ENCODE measurements at regions not wholly inside any gene's neighbourhood (a gene's known extent, or its start where the extent isn't known, plus 50 kb on each side); places are given as distances from the start of the nearest gene placed in this dataset.

GRCh38 chr4:32334759-32335158 is 1614.6 kb downstream of the PCDH7 start:
- ATAC-seq (replicated peaks in 1 of 4) = no peak
- CTCF ChIA-PET = no interaction called here
- H3K4me3 ChIP-seq (ENCODE audit: control insufficient read depth in 1 of 2, extremely low read depth in 1 of 2, low read length in 1 of 2) = no peak overlapping the region
- no peaks in the 10 kb centered on the region for H3K36me3 Mint-ChIP-seq
- H3K4me3 Mint-ChIP-seq = no peak overlapping the region
- H3K27me3 Mint-ChIP-seq = no peaks in the 10 kb centered on the region
- H3K9me3 ChIP-seq = no peaks in the 10 kb centered on the region
- H3K4me1 ChIP-seq (ENCODE audit: control insufficient read depth in 1 of 2, extremely low read depth in 1 of 2, insufficient read depth in 2 of 2, low read length in 2 of 2) = no peaks in the 10 kb centered on the region
- WGBS (ENCODE audit: insufficient coverage) = no CpG with 5 or more reads among the region's 1 CpG
- POLR2A ChIA-PET = no interaction called here
- no peaks in the 10 kb centered on the region for H3K4me1 Mint-ChIP-seq
- H3K27ac ChIP-seq (ENCODE audit: low read length) = no peak overlapping the region
- no peaks in the 10 kb centered on the region for H3K36me3 ChIP-seq (ENCODE audit: control insufficient read depth in 2 of 2, extremely low read depth in 1 of 2, insufficient read depth in 1 of 2, low read length in 1 of 2)
- no peaks in the 10 kb centered on the region for H3K27me3 ChIP-seq (replicated peaks in 1 of 2; ENCODE audit: control insufficient read depth in 2 of 2, extremely low read depth in 1 of 2, insufficient read depth in 2 of 2, low read length in 1 of 2)
- DNase-seq = no peak
- H3K27ac Mint-ChIP-seq = no peak overlapping the region
- peaks cover 17 to 29% (median 17%) of the 10 kb centered on the region in 3 donors for H3K9me3 Mint-ChIP-seq

GRCh38 chr4:32337403-32337802 is 1617.2 kb downstream of the PCDH7 start:
- H3K27ac Mint-ChIP-seq = no peak overlapping the region
- peaks cover 16 to 34% (median 21%) of the 10 kb centered on the region in 3 donors for H3K9me3 Mint-ChIP-seq
- no peaks in the 10 kb centered on the region for H3K27me3 Mint-ChIP-seq
- H3K4me3 Mint-ChIP-seq = no peak overlapping the region
- H3K4me1 Mint-ChIP-seq = no peaks in the 10 kb centered on the region
- ChIA-PET POLR2A (no interaction called here), CTCF (interaction anchor here in 1 of 2 donors (0.6 kb wide), 1 partner anchor 215 kb away, joined by 3 read pairs; no protein-coding TSS in a partner anchor)
- no CpG with 5 or more reads among the region's 2 CpGs for WGBS (ENCODE audit: insufficient coverage)
- Histone ChIP-seq H3K27ac (ENCODE audit: low read length) (no peak overlapping the region), H3K36me3 (ENCODE audit: control insufficient read depth in 2 of 2, extremely low read depth in 1 of 2, insufficient read depth in 1 of 2, low read length in 1 of 2) (no peaks in the 10 kb centered on the region), H3K4me1 (ENCODE audit: control insufficient read depth in 1 of 2, extremely low read depth in 1 of 2, insufficient read depth in 2 of 2, low read length in 2 of 2) (no peaks in the 10 kb centered on the region), H3K4me3 (ENCODE audit: control insufficient read depth in 1 of 2, extremely low read depth in 1 of 2, low read length in 1 of 2) (no peak overlapping the region), H3K9me3 (no peaks in the 10 kb centered on the region), H3K27me3 (replicated peaks in 1 of 2; ENCODE audit: control insufficient read depth in 2 of 2, extremely low read depth in 1 of 2, insufficient read depth in 2 of 2, low read length in 1 of 2) (no peaks in the 10 kb centered on the region)
- DNase-seq = no peak
- no peaks in the 10 kb centered on the region for H3K36me3 Mint-ChIP-seq
- ATAC-seq (replicated peaks in 1 of 4) = no peak

GRCh38 chr4:32340591-32340990 is 1620.4 kb downstream of the PCDH7 start:
- H3K27ac ChIP-seq (ENCODE audit: low read length) = no peak overlapping the region
- Mint-ChIP-seq H3K27me3 (no peaks in the 10 kb centered on the region), H3K4me1 (no peaks in the 10 kb centered on the region), H3K9me3 (peaks cover 12 to 29% (median 17%) of the 10 kb centered on the region in 3 donors), H3K27ac (no peak overlapping the region), H3K4me3 (no peak overlapping the region), H3K36me3 (no peaks in the 10 kb centered on the region)
- no peaks in the 10 kb centered on the region for H3K36me3 ChIP-seq (ENCODE audit: control insufficient read depth in 2 of 2, extremely low read depth in 1 of 2, insufficient read depth in 1 of 2, low read length in 1 of 2)
- DNase-seq (no peak), ATAC-seq (replicated peaks in 1 of 4) (no peak)
- no peaks in the 10 kb centered on the region for H3K27me3 ChIP-seq (replicated peaks in 1 of 2; ENCODE audit: control insufficient read depth in 2 of 2, extremely low read depth in 1 of 2, insufficient read depth in 2 of 2, low read length in 1 of 2)
- H3K4me3 ChIP-seq (ENCODE audit: control insufficient read depth in 1 of 2, extremely low read depth in 1 of 2, low read length in 1 of 2) = no peak overlapping the region
- CTCF ChIA-PET = no interaction called here
- H3K9me3 ChIP-seq = no peaks in the 10 kb centered on the region
- H3K4me1 ChIP-seq (ENCODE audit: control insufficient read depth in 1 of 2, extremely low read depth in 1 of 2, insufficient read depth in 2 of 2, low read length in 2 of 2) = no peaks in the 10 kb centered on the region
- POLR2A ChIA-PET = no interaction called here

GRCh38 chr4:32341342-32341741 is 1621.2 kb downstream of the PCDH7 start:
- DNase-seq = no peak
- H3K4me1 ChIP-seq (ENCODE audit: control insufficient read depth in 1 of 2, extremely low read depth in 1 of 2, insufficient read depth in 2 of 2, low read length in 2 of 2) = no peaks in the 10 kb centered on the region
- H3K36me3 ChIP-seq (ENCODE audit: control insufficient read depth in 2 of 2, extremely low read depth in 1 of 2, insufficient read depth in 1 of 2, low read length in 1 of 2) = no peaks in the 10 kb centered on the region
- ChIA-PET POLR2A (no interaction called here), CTCF (no interaction called here)
- H3K27me3 Mint-ChIP-seq = no peaks in the 10 kb centered on the region
- H3K4me3 ChIP-seq (ENCODE audit: control insufficient read depth in 1 of 2, extremely low read depth in 1 of 2, low read length in 1 of 2) = no peak overlapping the region
- no peak overlapping the region for H3K27ac Mint-ChIP-seq
- WGBS (ENCODE audit: insufficient coverage) = no CpG with 5 or more reads among the region's 1 CpG
- no peaks in the 10 kb centered on the region for H3K36me3 Mint-ChIP-seq
- no peak overlapping the region for H3K27ac ChIP-seq (ENCODE audit: low read length)
- H3K4me1 Mint-ChIP-seq = no peaks in the 10 kb centered on the region
- H3K9me3 ChIP-seq = no peaks in the 10 kb centered on the region
- no peak overlapping the region for H3K4me3 Mint-ChIP-seq
- H3K27me3 ChIP-seq (replicated peaks in 1 of 2; ENCODE audit: control insufficient read depth in 2 of 2, extremely low read depth in 1 of 2, insufficient read depth in 2 of 2, low read length in 1 of 2) = no peaks in the 10 kb centered on the region
- peaks cover 14 to 26% (median 16%) of the 10 kb centered on the region in 3 donors for H3K9me3 Mint-ChIP-seq
- ATAC-seq (replicated peaks in 1 of 4) = no peak

GRCh38 chr4:32342054-32342453 is 1621.9 kb downstream of the PCDH7 start:
- no peaks in the 10 kb centered on the region for H3K9me3 ChIP-seq
- no peaks in the 10 kb centered on the region for H3K27me3 ChIP-seq (replicated peaks in 1 of 2; ENCODE audit: control insufficient read depth in 2 of 2, extremely low read depth in 1 of 2, insufficient read depth in 2 of 2, low read length in 1 of 2)
- Mint-ChIP-seq H3K27me3 (no peaks in the 10 kb centered on the region), H3K4me3 (no peak overlapping the region), H3K9me3 (peaks cover 16 to 24% (median 18%) of the 10 kb centered on the region in 3 donors), H3K36me3 (no peaks in the 10 kb centered on the region), H3K27ac (no peak overlapping the region), H3K4me1 (no peaks in the 10 kb centered on the region)
- H3K4me1 ChIP-seq (ENCODE audit: control insufficient read depth in 1 of 2, extremely low read depth in 1 of 2, insufficient read depth in 2 of 2, low read length in 2 of 2) = no peaks in the 10 kb centered on the region
- CTCF ChIA-PET = no interaction called here
- ATAC-seq (replicated peaks in 1 of 4) = no peak
- H3K36me3 ChIP-seq (ENCODE audit: control insufficient read depth in 2 of 2, extremely low read depth in 1 of 2, insufficient read depth in 1 of 2, low read length in 1 of 2) = no peaks in the 10 kb centered on the region
- no peak overlapping the region for H3K27ac ChIP-seq (ENCODE audit: low read length)
- POLR2A ChIA-PET = no interaction called here
- no peak overlapping the region for H3K4me3 ChIP-seq (ENCODE audit: control insufficient read depth in 1 of 2, extremely low read depth in 1 of 2, low read length in 1 of 2)
- no peak for DNase-seq

- no peaks in the 10 kb centered on the region for H3K36me3 Mint-ChIP-seq
- no peaks in the 10 kb centered on the region for H3K9me3 ChIP-seq
- ATAC-seq (replicated peaks in 1 of 4) (no peak), DNase-seq (no peak)
- no peaks in the 10 kb centered on the region for H3K4me1 ChIP-seq (ENCODE audit: control insufficient read depth in 1 of 2, extremely low read depth in 1 of 2, insufficient read depth in 2 of 2, low read length in 2 of 2)
- no peak overlapping the region for H3K4me3 ChIP-seq (ENCODE audit: control insufficient read depth in 1 of 2, extremely low read depth in 1 of 2, low read length in 1 of 2)
- H3K27ac ChIP-seq (ENCODE audit: low read length) = no peak overlapping the region
- no peaks in the 10 kb centered on the region for H3K27me3 Mint-ChIP-seq
- ChIA-PET POLR2A (no interaction called here), CTCF (no interaction called here)
- no peaks in the 10 kb centered on the region for H3K4me1 Mint-ChIP-seq
- H3K27me3 ChIP-seq (replicated peaks in 1 of 2; ENCODE audit: control insufficient read depth in 2 of 2, extremely low read depth in 1 of 2, insufficient read depth in 2 of 2, low read length in 1 of 2) = no peaks in the 10 kb centered on the region
- peaks cover 9 to 15% (median 11%) of the 10 kb centered on the region in 3 donors for H3K9me3 Mint-ChIP-seq
- H3K36me3 ChIP-seq (ENCODE audit: control insufficient read depth in 2 of 2, extremely low read depth in 1 of 2, insufficient read depth in 1 of 2, low read length in 1 of 2) = no peaks in the 10 kb centered on the region
- WGBS (ENCODE audit: insufficient coverage) = no CpG with 5 or more reads among the region's 4 CpGs
- no peak overlapping the region for H3K27ac Mint-ChIP-seq
- no peak overlapping the region for H3K4me3 Mint-ChIP-seq
Measured at GRCh38 chr4:32349026-32349425, 1628.9 kb downstream of the PCDH7 start.

- Mint-ChIP-seq H3K9me3 (peaks cover 15 to 23% (median 19%) of the 10 kb centered on the region in 3 donors), H3K4me1 (no peaks in the 10 kb centered on the region), H3K36me3 (no peaks in the 10 kb centered on the region), H3K27ac (no peak overlapping the region), H3K27me3 (no peaks in the 10 kb centered on the region), H3K4me3 (no peak overlapping the region)
- Histone ChIP-seq H3K4me1 (ENCODE audit: control insufficient read depth in 1 of 2, extremely low read depth in 1 of 2, insufficient read depth in 2 of 2, low read length in 2 of 2) (no peaks in the 10 kb centered on the region), H3K4me3 (ENCODE audit: control insufficient read depth in 1 of 2, extremely low read depth in 1 of 2, low read length in 1 of 2) (no peak overlapping the region), H3K36me3 (ENCODE audit: control insufficient read depth in 2 of 2, extremely low read depth in 1 of 2, insufficient read depth in 1 of 2, low read length in 1 of 2) (no peaks in the 10 kb centered on the region), H3K27ac (ENCODE audit: low read length) (no peak overlapping the region), H3K9me3 (no peaks in the 10 kb centered on the region), H3K27me3 (replicated peaks in 1 of 2; ENCODE audit: control insufficient read depth in 2 of 2, extremely low read depth in 1 of 2, insufficient read depth in 2 of 2, low read length in 1 of 2) (no peaks in the 10 kb centered on the region)
- no peak for DNase-seq
- 67% methylated on average over 1 of the region's 2 CpGs for WGBS (ENCODE audit: insufficient coverage)
- ChIA-PET CTCF (no interaction called here), POLR2A (interaction anchor here in 1 of 2 donors (0.6 kb wide), 1 partner anchor 1372 kb away, joined by 3 read pairs; no protein-coding TSS in a partner anchor)
- ATAC-seq (replicated peaks in 1 of 4) = no peak
Measured at GRCh38 chr4:32374206-32374605, 1654.0 kb downstream of the PCDH7 start.
